Erythroblast (primary cell): ENCODE measurements at regions not wholly inside any gene's neighbourhood (a gene's known extent, or its start where the extent isn't known, plus 50 kb on each side); places are given as distances from the start of the nearest gene placed in this dataset.

Experiments
- GATA1 ChIP-seq: IDR thresholded peaks from 2 replicates; pipeline ENCODE4 v1.6.1; 2011; ENCODE audit warnings: low read depth, mild to moderate bottlenecking, control low read depth, low read length, moderate library complexity
- POLR2A ChIP-seq: IDR thresholded peaks from 2 replicates; pipeline ENCODE4 v1.6.1; 2011; ENCODE audit warnings: mild to moderate bottlenecking, low read length

GRCh38 chr14:89491711-89492381 lies 74.8 kb upstream of the FOXN3 start:
- no peak for TF ChIP-seq POLR2A
- no peak for TF ChIP-seq GATA1
